ENCODE measurements at regions not wholly inside any gene's neighbourhood (a gene's known extent, or its start where the extent isn't known, plus 50 kb on each side); places are given as distances from the start of the nearest gene placed in this dataset.

DNA sequence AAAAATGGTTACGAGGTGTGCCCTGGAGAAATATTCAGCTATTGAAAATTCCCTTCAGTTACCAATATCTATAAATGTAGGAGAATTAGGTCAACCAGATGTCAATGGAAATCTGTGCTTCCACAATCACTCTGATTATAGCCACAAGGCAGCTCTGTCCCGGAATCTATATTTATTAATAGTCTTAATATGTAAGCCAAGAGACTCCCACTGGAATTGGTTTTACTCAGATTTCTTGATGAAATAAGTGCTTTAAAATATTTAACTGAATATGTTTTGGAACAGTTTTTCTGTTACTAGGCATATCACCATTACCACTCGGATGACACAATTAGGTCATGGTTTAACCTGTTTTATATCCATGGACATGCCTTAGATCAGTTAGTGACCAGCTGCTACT lies 169.6 kb downstream of the POM121L12 start:
- TF ChIP-seq, protein P1, sequence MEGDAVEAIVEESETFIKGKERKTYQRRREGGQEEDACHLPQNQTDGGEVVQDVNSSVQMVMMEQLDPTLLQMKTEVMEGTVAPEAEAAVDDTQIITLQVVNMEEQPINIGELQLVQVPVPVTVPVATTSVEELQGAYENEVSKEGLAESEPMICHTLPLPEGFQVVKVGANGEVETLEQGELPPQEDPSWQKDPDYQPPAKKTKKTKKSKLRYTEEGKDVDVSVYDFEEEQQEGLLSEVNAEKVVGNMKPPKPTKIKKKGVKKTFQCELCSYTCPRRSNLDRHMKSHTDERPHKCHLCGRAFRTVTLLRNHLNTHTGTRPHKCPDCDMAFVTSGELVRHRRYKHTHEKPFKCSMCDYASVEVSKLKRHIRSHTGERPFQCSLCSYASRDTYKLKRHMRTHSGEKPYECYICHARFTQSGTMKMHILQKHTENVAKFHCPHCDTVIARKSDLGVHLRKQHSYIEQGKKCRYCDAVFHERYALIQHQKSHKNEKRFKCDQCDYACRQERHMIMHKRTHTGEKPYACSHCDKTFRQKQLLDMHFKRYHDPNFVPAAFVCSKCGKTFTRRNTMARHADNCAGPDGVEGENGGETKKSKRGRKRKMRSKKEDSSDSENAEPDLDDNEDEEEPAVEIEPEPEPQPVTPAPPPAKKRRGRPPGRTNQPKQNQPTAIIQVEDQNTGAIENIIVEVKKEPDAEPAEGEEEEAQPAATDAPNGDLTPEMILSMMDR (IDR thresholded peaks at IDR 0.05) = no peak
- Mint-ChIP-seq H3K9me3 (ENCODE audit: low read depth) (peaks cover 11% of the 10 kb centered on the region), H3K4me1 (ENCODE audit: low read depth) (no peaks in the 10 kb centered on the region), H3K27me3 (ENCODE audit: low read depth) (no peaks in the 10 kb centered on the region), H3K36me3 (ENCODE audit: low read depth) (no peaks in the 10 kb centered on the region), H3K4me3 (ENCODE audit: unreplicated experiment) (no peak overlapping the region), H3K27ac (ENCODE audit: unreplicated experiment) (no peak overlapping the region)
- no peak for DNase-seq (ENCODE audit: low spot score)

GRCh38 chr7:53209129-53209528 lies 173.7 kb downstream of the POM121L12 start:
- TF ChIP-seq, protein P1 (IDR thresholded peaks at IDR 0.05) = no peak
- Mint-ChIP-seq H3K27me3 (ENCODE audit: low read depth) (no peaks in the 10 kb centered on the region), H3K4me3 (ENCODE audit: unreplicated experiment) (no peak overlapping the region), H3K9me3 (ENCODE audit: low read depth) (peaks cover 34% of the 10 kb centered on the region), H3K4me1 (ENCODE audit: low read depth) (no peaks in the 10 kb centered on the region), H3K27ac (ENCODE audit: unreplicated experiment) (no peak overlapping the region), H3K36me3 (ENCODE audit: low read depth) (peaks cover 2% of the 10 kb centered on the region)
- no peak for DNase-seq (ENCODE audit: low spot score)

DNA sequence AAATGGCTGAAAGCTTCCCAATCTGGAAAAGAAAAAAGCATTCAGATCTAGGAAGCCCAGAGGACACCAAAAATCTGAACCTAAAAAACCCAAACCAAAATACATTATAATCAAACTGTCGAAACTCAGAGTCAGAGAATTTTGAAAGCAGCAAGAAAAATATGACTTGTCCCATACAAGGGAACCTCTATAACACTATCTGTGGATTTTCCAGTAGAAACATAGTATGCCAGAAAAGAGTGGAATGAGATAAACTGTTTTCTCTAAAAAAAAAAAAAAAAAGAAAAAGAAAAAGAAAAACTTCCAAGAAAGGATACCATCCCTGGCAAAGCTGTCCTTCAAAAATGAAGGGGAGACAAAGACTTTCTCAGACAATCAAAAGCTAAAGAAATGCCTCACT lies 179.0 kb downstream of the POM121L12 start:
- TF ChIP-seq, protein P1 (IDR thresholded peaks at IDR 0.05) = no peak
- Mint-ChIP-seq H3K36me3 (ENCODE audit: low read depth) (peaks cover 2% of the 10 kb centered on the region), H3K4me3 (ENCODE audit: unreplicated experiment) (no peak overlapping the region), H3K27ac (ENCODE audit: unreplicated experiment) (no peak overlapping the region), H3K9me3 (ENCODE audit: low read depth) (peaks cover 40% of the 10 kb centered on the region), H3K27me3 (ENCODE audit: low read depth) (peaks cover 8% of the 10 kb centered on the region), H3K4me1 (ENCODE audit: low read depth) (peaks cover 7% of the 10 kb centered on the region)
- no peak for DNase-seq (ENCODE audit: low spot score)

- H3K27ac Mint-ChIP-seq (ENCODE audit: unreplicated experiment) = no peak overlapping the region
- H3K27me3 Mint-ChIP-seq (ENCODE audit: low read depth) = peaks cover 15% of the 10 kb centered on the region
- H3K4me3 Mint-ChIP-seq (ENCODE audit: unreplicated experiment) = peak overlapping the region; percentile 47
- TF ChIP-seq, protein P1 (IDR thresholded peaks at IDR 0.05) = no peak
- peaks cover 7% of the 10 kb centered on the region for H3K4me1 Mint-ChIP-seq (ENCODE audit: low read depth)
- no peak for DNase-seq (ENCODE audit: low spot score)
- H3K9me3 Mint-ChIP-seq (ENCODE audit: low read depth) = peaks cover 28% of the 10 kb centered on the region
- peaks cover 2% of the 10 kb centered on the region for H3K36me3 Mint-ChIP-seq (ENCODE audit: low read depth)
Measured at GRCh38 chr7:53218730-53219504, 183.5 kb downstream of the POM121L12 start.

- no peak overlapping the region for H3K4me3 Mint-ChIP-seq (ENCODE audit: unreplicated experiment)
- TF ChIP-seq, protein P1 (IDR thresholded peaks at IDR 0.05) = no peak
- DNase-seq (ENCODE audit: low spot score) = no peak
- no peaks in the 10 kb centered on the region for H3K27me3 Mint-ChIP-seq (ENCODE audit: low read depth)
- peaks cover 5% of the 10 kb centered on the region for H3K9me3 Mint-ChIP-seq (ENCODE audit: low read depth)
- H3K4me1 Mint-ChIP-seq (ENCODE audit: low read depth) = no peaks in the 10 kb centered on the region
- H3K36me3 Mint-ChIP-seq (ENCODE audit: low read depth) = no peaks in the 10 kb centered on the region
- no peak overlapping the region for H3K27ac Mint-ChIP-seq (ENCODE audit: unreplicated experiment)
Measured at GRCh38 chr7:53229202-53229601, 193.8 kb downstream of the POM121L12 start.
